ENCODE measurements at regions not wholly inside any gene's neighbourhood (a gene's known extent, or its start where the extent isn't known, plus 50 kb on each side); places are given as distances from the start of the nearest gene placed in this dataset.

- peak; percentile 37 for DNase-seq (ENCODE audit: low read depth)
- TF ChIP-seq CTCF (IDR thresholded peaks at IDR 0.05; ENCODE audit: insufficient read depth, low read length), result no peak
- H3K4me3 ChIP-seq (ENCODE audit: low read depth, low read length), result no peak overlapping the region
These were observed 198.6 kb upstream of the S100G start for GRCh38 chrX:16451334-16451733.

- no peak overlapping the region for H3K4me3 ChIP-seq (ENCODE audit: low read depth, low read length)
- TF ChIP-seq CTCF (IDR thresholded peaks at IDR 0.05; ENCODE audit: insufficient read depth, low read length), result no peak
- DNase-seq (ENCODE audit: low read depth), result no peak
These were observed 195.0 kb upstream of the S100G start for GRCh38 chrX:16454926-16455325.

GRCh38 chrX:16457239-16457638, 192.7 kb upstream of the S100G start:
- H3K4me3 ChIP-seq (ENCODE audit: low read depth, low read length), result no peak overlapping the region
- no peak for TF ChIP-seq CTCF (IDR thresholded peaks at IDR 0.05; ENCODE audit: insufficient read depth, low read length)
- DNase-seq (ENCODE audit: low read depth), result peak; percentile 47

- no peak for DNase-seq (ENCODE audit: low read depth)
- TF ChIP-seq CTCF (IDR thresholded peaks at IDR 0.05; ENCODE audit: insufficient read depth, low read length), result no peak
- no peak overlapping the region for H3K4me3 ChIP-seq (ENCODE audit: low read depth, low read length)
These were observed 191.8 kb upstream of the S100G start for GRCh38 chrX:16458208-16458607.

GRCh38 chrX:16459008-16459407, 190.9 kb upstream of the S100G start:
- TF ChIP-seq CTCF (IDR thresholded peaks at IDR 0.05; ENCODE audit: insufficient read depth, low read length), result no peak
- DNase-seq (ENCODE audit: low read depth), result no peak
- no peak overlapping the region for H3K4me3 ChIP-seq (ENCODE audit: low read depth, low read length)

- no peak overlapping the region for H3K4me3 ChIP-seq (ENCODE audit: low read depth, low read length)
- TF ChIP-seq CTCF (IDR thresholded peaks at IDR 0.05; ENCODE audit: insufficient read depth, low read length), result no peak
These were observed 188.0 kb upstream of the S100G start for GRCh38 chrX:16461968-16462367.

GRCh38 chrX:16462912-16463311, 187.0 kb upstream of the S100G start:
- DNase-seq (ENCODE audit: low read depth), result peak; percentile 91
- H3K4me3 ChIP-seq (ENCODE audit: low read depth, low read length), result no peak overlapping the region
- TF ChIP-seq CTCF (IDR thresholded peaks at IDR 0.05; ENCODE audit: insufficient read depth, low read length), result no peak

More at GRCh38 chrX:16461968-16462367, 188.0 kb upstream of the S100G start:
- DNase-seq (ENCODE audit: low read depth), result no peak

Measured in fibroblast of the aortic adventitia (primary cell).